DOHH2 (cell line): ENCODE measurements at regions not wholly inside any gene's neighbourhood (a gene's known extent, or its start where the extent isn't known, plus 50 kb on each side); places are given as distances from the start of the nearest gene placed in this dataset.

ENCODE experiments used
- CTCF ChIP-seq: fragments of 200-600 bp; sonication (generic); IDR thresholded peaks from one replicate; pipeline ENCODE4 v1.5.1; 2014; ENCODE audit warnings: antibody characterized with exemption, mild to moderate bottlenecking, low read depth, low read length; ENCODE audit not compliant: poor library complexity, severe bottlenecking
- EZH2phosphoT487 ChIP-seq: fragments of 200-600 bp; sonication (generic); IDR thresholded peaks from 2 replicates; pipeline ENCODE4 v1.6.1; 2017; ENCODE audit warnings: borderline replicate concordance, mild to moderate bottlenecking, antibody characterized with exemption, low read length, moderate library complexity, mixed read lengths

- TF ChIP-seq CTCF (no peak), EZH2phosphoT487 (no peak)
These were observed 207.1 kb upstream of the HTR1E start for GRCh38 chr6:86730216-86730615.
